Renal pelvis (tissue), 1 donor: ENCODE measurements at regions not wholly inside any gene's neighbourhood (a gene's known extent, or its start where the extent isn't known, plus 50 kb on each side); places are given as distances from the start of the nearest gene placed in this dataset.
A peak's percentile ranks its signal among the peaks of the same experiment; 100 is the strongest.

Experiments
- DNase-seq: peaks from one replicate; pipeline ENCODE4 v3.0.0-alpha.2; 2013

GRCh38 chr2:117714745-117715417, 99.6 kb upstream of the DDX18 start:
- DNase-seq, result no peak

- DNase-seq, result no peak
These were observed 98.0 kb upstream of the DDX18 start for GRCh38 chr2:117716505-117716904.

- DNase-seq, result no peak
These were observed 97.4 kb upstream of the DDX18 start for GRCh38 chr2:117717072-117717471.

- no peak for DNase-seq
These were observed 96.4 kb upstream of the DDX18 start for GRCh38 chr2:117718048-117718447.

GRCh38 chr2:117720765-117721164, 93.7 kb upstream of the DDX18 start:
- DNase-seq, result no peak

GRCh38 chr2:117723483-117723882, 91.0 kb upstream of the DDX18 start:
- DNase-seq, result no peak

GRCh38 chr2:117723888-117724434, 90.5 kb upstream of the DDX18 start:
- no peak for DNase-seq

- DNase-seq, result no peak
These were observed 87.7 kb upstream of the DDX18 start for GRCh38 chr2:117726747-117727146.

- DNase-seq, result no peak
These were observed 76.6 kb upstream of the DDX18 start for GRCh38 chr2:117737846-117738245.

GRCh38 chr2:117738991-117739839, 75.3 kb upstream of the DDX18 start:
- DNase-seq, result no peak

- DNase-seq, result no peak
These were observed 69.0 kb upstream of the DDX18 start for GRCh38 chr2:117745537-117745936.

GRCh38 chr2:117755768-117756167, 58.7 kb upstream of the DDX18 start:
- DNase-seq, result no peak

GRCh38 chr2:117760916-117761315, 53.6 kb upstream of the DDX18 start:
- DNase-seq, result peak; percentile 14

GRCh38 chr2:117762454-117762853, 52.0 kb upstream of the DDX18 start:
- no peak for DNase-seq

GRCh38 chr2:117763804-117764203, 50.7 kb upstream of the DDX18 start:
- DNase-seq, result peak; percentile 63
